ENCODE measurements at regions not wholly inside any gene's neighbourhood (a gene's known extent, or its start where the extent isn't known, plus 50 kb on each side); places are given as distances from the start of the nearest gene placed in this dataset.
A peak's percentile ranks its signal among the peaks of the same experiment; 100 is the strongest.
"Not testable (repeated sequence)": the region's sequence is repeated elsewhere in the genome, so short reads cannot be mapped to it uniquely, and the experiment has no call there.

- Mint-ChIP-seq H3K27me3 (peaks cover 16% of the 10 kb centered on the region), H3K36me3 (ENCODE audit: low read depth) (no peaks in the 10 kb centered on the region), H3K4me3 (no peak overlapping the region), H3K9me3 (no peaks in the 10 kb centered on the region), H3K4me1 (no peaks in the 10 kb centered on the region), H3K27ac (no peak overlapping the region)
- no peak for ATAC-seq (replicated peaks)
These were observed 467.3 kb downstream of the PREX1 start for GRCh38 chr20:48360342-48360975.

DNA sequence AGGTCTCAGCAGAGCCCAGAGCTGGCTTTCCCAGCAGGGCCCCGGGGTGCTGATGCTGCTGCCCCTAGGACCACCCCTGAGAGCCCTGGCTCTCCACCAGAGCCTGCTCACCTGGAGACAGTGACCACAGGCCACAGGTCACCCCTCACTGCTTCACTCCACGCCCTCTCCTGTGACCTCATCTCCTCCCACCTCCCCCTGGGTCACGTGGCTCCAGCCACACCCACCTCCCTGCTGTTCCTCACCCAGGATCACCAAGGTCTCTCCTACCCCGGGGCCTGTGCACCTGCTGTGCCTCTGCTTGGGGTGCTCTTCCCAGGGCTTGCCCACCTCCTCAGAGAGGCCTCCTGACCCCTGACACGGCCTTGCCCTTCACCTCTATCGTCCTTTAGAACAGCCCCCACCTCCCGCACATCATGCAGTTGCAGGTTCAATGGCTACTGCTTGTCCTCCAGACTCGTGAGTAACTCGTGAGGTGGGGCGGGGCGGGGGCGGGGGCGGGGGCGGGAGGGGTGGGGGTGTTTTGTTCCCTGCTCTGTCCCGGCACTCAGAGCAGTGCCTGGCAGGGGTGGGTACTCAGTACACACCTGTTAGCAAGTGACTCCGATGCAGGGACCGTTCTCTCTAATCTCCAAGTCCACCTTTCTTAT is 468.0 kb downstream of the PREX1 start:
- Mint-ChIP-seq H3K4me3 (no peak overlapping the region), H3K27me3 (peaks cover 12% of the 10 kb centered on the region), H3K9me3 (no peaks in the 10 kb centered on the region), H3K36me3 (ENCODE audit: low read depth) (no peaks in the 10 kb centered on the region), H3K27ac (no peak overlapping the region), H3K4me1 (no peaks in the 10 kb centered on the region)
- ATAC-seq (replicated peaks): no peak

DNA sequence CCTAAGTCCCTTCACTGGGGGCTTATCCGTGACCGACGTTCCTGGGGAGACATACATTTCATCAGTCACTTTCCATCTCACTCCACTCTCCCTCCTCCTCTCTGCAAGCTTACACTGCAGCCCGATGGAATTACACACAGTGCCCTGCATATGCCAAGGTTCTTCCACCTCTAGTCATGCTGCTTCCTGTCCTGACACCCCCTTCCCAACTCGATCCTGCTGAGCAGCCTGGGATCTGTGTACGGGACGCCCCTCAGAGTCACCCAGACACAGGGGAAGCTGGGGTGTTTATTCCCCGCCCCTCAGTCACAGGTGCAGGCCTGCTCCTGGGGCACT is 468.8 kb downstream of the PREX1 start:
- H3K27me3 Mint-ChIP-seq; H3K27ac Mint-ChIP-seq; H3K36me3 Mint-ChIP-seq (ENCODE audit: low read depth); H3K4me1 Mint-ChIP-seq; H3K9me3 Mint-ChIP-seq; ATAC-seq (replicated peaks); H3K4me3 Mint-ChIP-seq: not testable (repeated sequence)

DNA sequence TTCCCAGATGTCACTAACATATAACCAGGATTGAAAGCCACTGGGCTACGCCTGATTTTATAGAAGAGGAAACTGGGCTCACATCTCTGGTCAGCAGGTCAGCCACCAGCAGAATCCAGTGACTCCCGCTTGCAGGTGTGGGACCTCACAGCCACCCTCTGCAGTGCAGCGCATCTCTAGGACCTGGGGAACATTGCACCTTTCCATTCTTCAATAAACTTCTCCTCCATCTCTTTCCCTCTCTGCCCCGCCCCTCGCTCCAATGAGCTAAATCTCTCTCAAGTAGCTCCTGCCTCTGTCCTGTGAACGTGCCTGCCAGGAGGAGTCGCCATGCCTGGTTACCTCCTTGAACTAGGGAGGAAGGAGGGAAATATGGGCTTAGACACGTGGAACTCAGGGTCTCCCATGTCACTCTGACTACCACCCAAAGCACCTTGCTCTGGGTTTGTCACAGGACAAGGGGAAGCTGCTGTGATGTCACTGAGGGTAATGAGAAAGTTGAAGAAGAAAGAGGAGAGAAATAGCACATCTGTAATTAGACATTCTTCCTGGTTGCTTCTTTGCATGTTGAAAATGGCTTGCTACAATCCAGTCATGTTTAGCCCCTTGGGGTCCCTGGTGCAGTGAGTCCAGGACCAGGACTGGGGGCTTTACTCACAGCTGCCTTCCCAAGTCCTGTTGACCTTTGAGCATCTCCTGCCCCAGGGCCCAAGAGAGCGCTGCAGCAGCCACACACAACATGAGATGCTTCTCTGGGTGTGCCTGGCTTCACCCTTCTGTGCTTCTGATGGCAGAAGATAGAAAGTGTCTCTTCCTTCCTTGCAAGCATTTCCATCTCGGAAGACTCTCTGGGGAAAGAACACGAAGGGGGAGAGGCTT is 469.4 kb downstream of the PREX1 start:
- Mint-ChIP-seq H3K27ac (no peak overlapping the region), H3K27me3 (peaks cover 7% of the 10 kb centered on the region), H3K9me3 (no peaks in the 10 kb centered on the region), H3K4me3 (no peak overlapping the region), H3K36me3 (ENCODE audit: low read depth) (no peaks in the 10 kb centered on the region), H3K4me1 (no peaks in the 10 kb centered on the region)
- no peak for ATAC-seq (replicated peaks)

DNA sequence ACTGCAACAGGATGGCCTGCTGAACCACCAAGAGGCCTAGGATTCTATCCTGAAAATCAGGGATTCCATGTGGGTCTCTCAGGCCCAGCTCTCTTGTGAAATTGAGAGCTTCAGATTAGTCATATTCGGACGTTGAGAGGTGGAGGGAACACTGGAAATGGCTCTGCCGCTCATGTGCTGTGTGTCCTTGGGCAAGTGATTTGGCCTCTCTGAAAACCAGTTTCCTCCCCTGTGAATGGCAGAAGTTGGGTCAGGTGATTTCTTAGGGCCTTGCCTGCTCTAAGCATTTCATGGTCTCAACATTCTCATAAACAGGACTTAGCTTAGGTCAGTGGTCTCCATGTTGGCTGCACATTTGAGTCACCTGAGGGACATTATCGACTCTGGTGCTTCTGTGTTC is 470.1 kb downstream of the PREX1 start:
- Mint-ChIP-seq H3K9me3 (no peaks in the 10 kb centered on the region), H3K36me3 (ENCODE audit: low read depth) (no peaks in the 10 kb centered on the region), H3K4me1 (no peaks in the 10 kb centered on the region), H3K4me3 (no peak overlapping the region), H3K27me3 (peaks cover 9% of the 10 kb centered on the region), H3K27ac (no peak overlapping the region)
- ATAC-seq (replicated peaks): no peak

- no peaks in the 10 kb centered on the region for H3K9me3 Mint-ChIP-seq
- no peak overlapping the region for H3K4me3 Mint-ChIP-seq
- no peaks in the 10 kb centered on the region for H3K36me3 Mint-ChIP-seq (ENCODE audit: low read depth)
These were observed 472.9 kb downstream of the PREX1 start for GRCh38 chr20:48354903-48355302.

DNA sequence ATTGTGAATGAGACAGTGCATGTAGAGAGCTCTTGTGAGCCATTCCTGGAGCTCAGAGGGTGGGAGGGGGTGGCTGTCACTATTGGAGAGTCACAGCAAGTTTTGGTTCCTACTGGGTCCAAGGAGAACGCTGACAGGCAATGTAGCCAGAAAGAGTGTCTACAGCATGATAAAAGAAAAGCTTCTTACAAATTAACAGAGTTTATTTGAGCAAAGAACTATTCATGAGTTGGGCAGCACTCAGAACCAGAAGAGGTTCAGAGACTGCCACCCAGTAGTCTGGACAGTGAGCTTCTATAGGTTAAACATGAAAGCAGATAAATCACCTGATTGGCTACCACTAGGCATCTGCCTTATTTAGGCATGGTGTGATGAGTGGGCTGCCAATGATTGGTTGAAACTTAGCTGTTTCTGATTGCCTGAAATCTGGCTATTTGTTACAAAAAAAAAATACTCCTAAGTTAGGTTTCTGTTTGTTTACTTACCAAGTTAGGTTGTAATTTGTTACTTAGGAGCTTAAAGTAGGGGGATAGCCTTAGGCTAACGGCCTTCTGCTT is 473.4 kb downstream of the PREX1 start:
- no peak overlapping the region for H3K4me3 Mint-ChIP-seq
- H3K36me3 Mint-ChIP-seq (ENCODE audit: low read depth): no peaks in the 10 kb centered on the region
- no peak overlapping the region for H3K27ac Mint-ChIP-seq
- H3K27me3 Mint-ChIP-seq: peaks cover 17% of the 10 kb centered on the region
- ATAC-seq (replicated peaks): no peak
- H3K4me1 Mint-ChIP-seq: no peaks in the 10 kb centered on the region
- no peaks in the 10 kb centered on the region for H3K9me3 Mint-ChIP-seq

More at GRCh38 chr20:48354903-48355302, 472.9 kb downstream of the PREX1 start:
- Mint-ChIP-seq H3K4me1 (no peaks in the 10 kb centered on the region), H3K27ac (no peak overlapping the region), H3K27me3 (peaks cover 17% of the 10 kb centered on the region)
- ATAC-seq (replicated peaks): no peak

DNA sequence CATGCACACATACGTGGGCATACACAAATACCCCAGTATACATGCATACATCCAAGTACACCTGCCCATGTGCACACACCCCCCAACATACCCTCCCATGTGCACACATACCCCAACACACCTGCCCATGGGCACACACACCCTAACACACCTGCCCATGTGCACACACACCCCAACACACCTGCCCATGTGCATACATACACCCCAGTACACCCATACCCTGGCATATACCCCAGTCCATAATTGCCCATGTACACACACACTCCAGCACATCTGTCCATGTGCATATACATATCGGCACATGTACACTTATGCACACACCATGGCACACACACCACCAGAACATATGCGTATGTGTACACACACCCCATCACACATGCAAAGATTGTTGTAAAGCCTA is 475.2 kb downstream of the PREX1 start:
- H3K27me3 Mint-ChIP-seq: peaks cover 24% of the 10 kb centered on the region
- no peak overlapping the region for H3K27ac Mint-ChIP-seq
- no peaks in the 10 kb centered on the region for H3K4me1 Mint-ChIP-seq

DNA sequence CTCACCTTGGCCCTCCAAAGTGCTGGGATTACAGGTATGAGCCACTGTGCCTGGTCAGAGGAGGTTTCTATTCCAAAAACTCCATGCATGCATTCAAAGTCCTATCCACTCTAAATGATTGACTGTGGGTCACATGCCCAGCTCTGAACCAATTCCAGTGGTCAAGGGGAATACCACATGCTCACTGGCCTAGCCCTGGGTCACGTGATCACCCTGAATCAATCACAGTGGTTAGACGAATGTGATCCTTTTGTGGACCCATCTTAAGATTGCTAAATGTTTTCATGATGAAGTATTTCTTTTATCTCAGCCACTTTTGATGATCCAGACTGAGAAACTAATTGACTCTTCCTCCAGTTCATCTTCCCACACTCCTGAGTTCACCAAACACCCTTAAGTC is 475.8 kb downstream of the PREX1 start:
- no peaks in the 10 kb centered on the region for H3K36me3 Mint-ChIP-seq (ENCODE audit: low read depth)
- H3K4me3 Mint-ChIP-seq: no peak overlapping the region
- H3K4me1 Mint-ChIP-seq: no peaks in the 10 kb centered on the region
- no peak for ATAC-seq (replicated peaks)
- no peaks in the 10 kb centered on the region for H3K9me3 Mint-ChIP-seq
- peaks cover 21% of the 10 kb centered on the region for H3K27me3 Mint-ChIP-seq
- no peak overlapping the region for H3K27ac Mint-ChIP-seq

More for the DNA sequence above, 475.2 kb downstream of the PREX1 start:
- no peak for ATAC-seq (replicated peaks)
- no peak overlapping the region for H3K4me3 Mint-ChIP-seq
- no peaks in the 10 kb centered on the region for H3K36me3 Mint-ChIP-seq (ENCODE audit: low read depth)
- no peaks in the 10 kb centered on the region for H3K9me3 Mint-ChIP-seq

- H3K36me3 Mint-ChIP-seq (ENCODE audit: low read depth): no peaks in the 10 kb centered on the region
- H3K4me1 Mint-ChIP-seq: no peaks in the 10 kb centered on the region
- H3K9me3 Mint-ChIP-seq: no peaks in the 10 kb centered on the region
- no peak overlapping the region for H3K4me3 Mint-ChIP-seq
- peaks cover 26% of the 10 kb centered on the region for H3K27me3 Mint-ChIP-seq
- no peak overlapping the region for H3K27ac Mint-ChIP-seq
- ATAC-seq (replicated peaks): peak; percentile 26
These were observed 477.3 kb downstream of the PREX1 start for GRCh38 chr20:48350313-48350988.

DNA sequence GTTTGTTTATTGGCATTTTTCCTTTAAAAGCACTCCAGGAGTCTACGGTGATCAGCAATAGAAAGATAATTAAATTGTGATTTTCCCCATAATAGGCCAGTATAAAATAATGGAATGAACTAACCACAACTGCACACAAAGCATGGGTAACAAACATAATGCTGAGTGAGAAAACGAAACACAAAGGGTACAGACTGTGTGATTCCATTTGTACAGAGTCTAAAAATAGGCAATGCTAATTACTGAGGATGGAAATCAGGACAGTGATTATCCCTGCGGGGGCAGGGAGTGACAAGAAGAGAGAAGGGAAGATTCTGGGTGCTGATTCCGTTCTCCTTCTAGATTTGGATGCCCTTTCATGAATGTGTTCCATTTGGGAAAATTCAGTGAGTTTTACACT is 478.1 kb downstream of the PREX1 start:
- Mint-ChIP-seq H3K9me3 (no peaks in the 10 kb centered on the region), H3K4me3 (no peak overlapping the region), H3K27me3 (peaks cover 28% of the 10 kb centered on the region), H3K4me1 (no peaks in the 10 kb centered on the region), H3K27ac (no peak overlapping the region), H3K36me3 (ENCODE audit: low read depth) (no peaks in the 10 kb centered on the region)
- ATAC-seq (replicated peaks): no peak

- Mint-ChIP-seq H3K27me3 (peaks cover 32% of the 10 kb centered on the region), H3K4me3 (no peak overlapping the region), H3K9me3 (no peaks in the 10 kb centered on the region), H3K4me1 (no peaks in the 10 kb centered on the region), H3K27ac (no peak overlapping the region), H3K36me3 (ENCODE audit: low read depth) (no peaks in the 10 kb centered on the region)
- no peak for ATAC-seq (replicated peaks)
These were observed 479.8 kb downstream of the PREX1 start for GRCh38 chr20:48348022-48348421.

GRCh38 chr20:48342822-48343513 is 484.8 kb downstream of the PREX1 start:
- no peak for ATAC-seq (replicated peaks)
- H3K27me3 Mint-ChIP-seq: peaks cover 30% of the 10 kb centered on the region

DNA sequence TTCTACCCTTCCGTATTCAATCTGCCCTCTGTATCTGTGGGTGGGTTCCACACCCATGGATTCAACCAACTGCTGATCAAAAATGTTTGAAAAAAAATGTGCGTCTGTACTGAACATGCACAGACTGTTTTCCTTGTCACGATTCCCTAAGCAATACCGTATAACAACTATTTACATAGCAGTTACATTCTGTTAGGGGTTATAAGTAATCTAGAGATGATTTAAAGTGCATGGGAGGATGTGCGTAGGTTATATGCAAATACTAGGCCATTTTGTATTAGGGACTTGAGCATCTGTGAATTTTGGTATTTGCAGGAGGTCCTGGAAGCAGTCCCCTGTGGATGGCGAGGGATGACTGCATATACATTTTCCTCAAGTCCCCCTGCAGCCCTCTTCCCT is 486.9 kb downstream of the PREX1 start:
- Mint-ChIP-seq H3K4me1 (no peaks in the 10 kb centered on the region), H3K27ac (no peak overlapping the region), H3K27me3 (peaks cover 44% of the 10 kb centered on the region), H3K36me3 (ENCODE audit: low read depth) (no peaks in the 10 kb centered on the region), H3K4me3 (no peak overlapping the region), H3K9me3 (no peaks in the 10 kb centered on the region)
- ATAC-seq (replicated peaks): no peak

More at GRCh38 chr20:48342822-48343513, 484.8 kb downstream of the PREX1 start:
- no peaks in the 10 kb centered on the region for H3K4me1 Mint-ChIP-seq
- H3K9me3 Mint-ChIP-seq: no peaks in the 10 kb centered on the region
- H3K36me3 Mint-ChIP-seq (ENCODE audit: low read depth): no peaks in the 10 kb centered on the region
- H3K4me3 Mint-ChIP-seq: no peak overlapping the region
- H3K27ac Mint-ChIP-seq: no peak overlapping the region

Data from activated T-helper 17 cell treated with anti-CD3 and anti-CD28 coated beads, Interleukin-2, amount 50 U/mL, for 72 hours (primary cell).